BLaER1 treated with 17β-estradiol and CSF1 and Interleukin-3, amounts not matched to agents 10 nM and 100 nM (cell line): ENCODE measurements at regions not wholly inside any gene's neighbourhood (a gene's known extent, or its start where the extent isn't known, plus 50 kb on each side); places are given as distances from the start of the nearest gene placed in this dataset.

ENCODE experiments used
- H3K27ac ChIP-seq, 11 experiments: shearing (Covaris generic); formaldehyde crosslinking; 2 replicates each; pipeline ENCODE4 v1.8.1; 2022
- H3K27me3 ChIP-seq, 11 experiments: shearing (Covaris generic); formaldehyde crosslinking; 2 replicates each; pipeline ENCODE4 v1.8.1; 2022
- H3K36me3 ChIP-seq, 11 experiments: shearing (Covaris generic); formaldehyde crosslinking; 2 replicates each; pipeline ENCODE4 v1.8.1; 2022
- H3K4me1 ChIP-seq, 10 experiments: shearing (Covaris generic); formaldehyde crosslinking; 2 replicates each; pipeline ENCODE4 v1.8.1; 2022
- H3K4me2 ChIP-seq, 11 experiments: shearing (Covaris generic); formaldehyde crosslinking; 2 replicates each; pipeline ENCODE4 v1.8.1; 2022
- H3K4me3 ChIP-seq, 10 experiments: shearing (Covaris generic); formaldehyde crosslinking; 2 replicates each; pipeline ENCODE4 v1.8.1; 2022
- H3K9ac ChIP-seq, 11 experiments: shearing (Covaris generic); formaldehyde crosslinking; 2 replicates each; pipeline ENCODE4 v1.8.1; 2022
- H3K9me3 ChIP-seq, 11 experiments: shearing (Covaris generic); formaldehyde crosslinking; replicated peaks in 1 of 11; 2 replicates each; pipeline ENCODE4 v1.8.1; 2022
- H4K20me1 ChIP-seq, 11 experiments: shearing (Covaris generic); formaldehyde crosslinking; 2 replicates each; pipeline ENCODE4 v1.8.1; 2022
- Cebpa-rat ChIP-seq, 11 experiments: shearing (Covaris generic); IDR thresholded peaks; 2 replicates each; pipeline ENCODE4 v1.8.1; 2022

GRCh38 chr1:75984781-75985180 is 52.6 kb upstream of the ASB17 start:
- peaks cover 0 to 4% (median 0%) of the 10 kb centered on the region in 10 experiments; a peak in 1 of 20 replicates for H3K4me1 ChIP-seq
- H3K27ac ChIP-seq = no peak overlapping the region
- H4K20me1 ChIP-seq = no peaks in the 10 kb centered on the region
- H3K4me2 ChIP-seq = no peak overlapping the region
- H3K9me3 ChIP-seq = no peaks in the 10 kb centered on the region; a peak in 1 of 22 replicates
- no peaks in the 10 kb centered on the region for H3K27me3 ChIP-seq
- no peaks in the 10 kb centered on the region for H3K36me3 ChIP-seq
- H3K4me3 ChIP-seq = no peak overlapping the region
- no peak for TF ChIP-seq Cebpa-rat (IDR thresholded peaks at IDR 0.05)
- H3K9ac ChIP-seq = no peak overlapping the region

GRCh38 chr1:75985827-75986226 is 53.6 kb upstream of the ASB17 start:
- peaks cover 0 to 4% (median 0%) of the 10 kb centered on the region in 10 experiments; a peak in 1 of 20 replicates for H3K4me1 ChIP-seq
- no peak for TF ChIP-seq Cebpa-rat (IDR thresholded peaks at IDR 0.05)
- H3K27me3 ChIP-seq = no peaks in the 10 kb centered on the region

GRCh38 chr1:75986478-75986877 is 54.3 kb upstream of the ASB17 start:
- H3K27ac ChIP-seq = no peak overlapping the region
- TF ChIP-seq Cebpa-rat (IDR thresholded peaks at IDR 0.05) = no peak
- H3K9ac ChIP-seq = no peak overlapping the region
- H4K20me1 ChIP-seq = no peaks in the 10 kb centered on the region
- no peaks in the 10 kb centered on the region for H3K27me3 ChIP-seq
- H3K9me3 ChIP-seq = no peaks in the 10 kb centered on the region; a peak in 1 of 22 replicates
- no peak overlapping the region for H3K4me2 ChIP-seq
- no peaks in the 10 kb centered on the region for H3K36me3 ChIP-seq
- H3K4me1 ChIP-seq = peaks cover 0 to 4% (median 0%) of the 10 kb centered on the region in 10 experiments; a peak in 1 of 20 replicates
- no peak overlapping the region for H3K4me3 ChIP-seq

More at GRCh38 chr1:75985827-75986226, 53.6 kb upstream of the ASB17 start:
- no peak overlapping the region for H3K9ac ChIP-seq
- no peaks in the 10 kb centered on the region for H3K36me3 ChIP-seq
- no peak overlapping the region for H3K4me2 ChIP-seq
- no peaks in the 10 kb centered on the region for H4K20me1 ChIP-seq
- H3K9me3 ChIP-seq = no peaks in the 10 kb centered on the region; a peak in 1 of 22 replicates
- H3K4me3 ChIP-seq = no peak overlapping the region
- no peak overlapping the region for H3K27ac ChIP-seq

- no peaks in the 10 kb centered on the region for H3K36me3 ChIP-seq
Measured at GRCh38 chr1:75989121-75989520, 56.9 kb upstream of the ASB17 start.

GRCh38 chr1:75990686-75991085 is 58.5 kb upstream of the ASB17 start:
- TF ChIP-seq Cebpa-rat (IDR thresholded peaks at IDR 0.05) = no peak
- Histone ChIP-seq H3K36me3 (no peaks in the 10 kb centered on the region), H3K4me2 (no peak overlapping the region), H3K4me1 (no peaks in the 10 kb centered on the region), H3K27ac (no peak overlapping the region), H4K20me1 (no peaks in the 10 kb centered on the region), H3K4me3 (no peak overlapping the region), H3K9ac (no peak overlapping the region), H3K9me3 (no peaks in the 10 kb centered on the region), H3K27me3 (no peaks in the 10 kb centered on the region)

More at GRCh38 chr1:75989121-75989520, 56.9 kb upstream of the ASB17 start:
- H3K9me3 ChIP-seq = no peaks in the 10 kb centered on the region; a peak in 1 of 22 replicates
- no peak for TF ChIP-seq Cebpa-rat (IDR thresholded peaks at IDR 0.05)
- no peaks in the 10 kb centered on the region for H3K27me3 ChIP-seq
- no peaks in the 10 kb centered on the region for H3K4me1 ChIP-seq
- no peak overlapping the region for H3K9ac ChIP-seq
- no peak overlapping the region for H3K4me3 ChIP-seq
- H4K20me1 ChIP-seq = no peaks in the 10 kb centered on the region
- H3K4me2 ChIP-seq = no peak overlapping the region
- H3K27ac ChIP-seq = no peak overlapping the region

- H3K36me3 ChIP-seq = no peaks in the 10 kb centered on the region
- H3K27ac ChIP-seq = no peak overlapping the region
- no peaks in the 10 kb centered on the region for H3K4me1 ChIP-seq
- H3K4me3 ChIP-seq = no peak overlapping the region
- no peaks in the 10 kb centered on the region for H3K9me3 ChIP-seq
- H3K9ac ChIP-seq = no peak overlapping the region
- no peak overlapping the region for H3K4me2 ChIP-seq
- H3K27me3 ChIP-seq = no peaks in the 10 kb centered on the region
- TF ChIP-seq Cebpa-rat (IDR thresholded peaks at IDR 0.05) = no peak
- H4K20me1 ChIP-seq = no peaks in the 10 kb centered on the region
Measured at GRCh38 chr1:75991497-75992114, 59.4 kb upstream of the ASB17 start.

- Histone ChIP-seq H4K20me1 (no peaks in the 10 kb centered on the region), H3K4me1 (no peaks in the 10 kb centered on the region), H3K9ac (no peak overlapping the region), H3K27ac (no peak overlapping the region), H3K27me3 (no peaks in the 10 kb centered on the region), H3K9me3 (no peaks in the 10 kb centered on the region), H3K4me2 (no peak overlapping the region), H3K36me3 (no peaks in the 10 kb centered on the region), H3K4me3 (no peak overlapping the region)
- no peak for TF ChIP-seq Cebpa-rat (IDR thresholded peaks at IDR 0.05)
Measured at GRCh38 chr1:75992312-75992711, 60.1 kb upstream of the ASB17 start.

- Histone ChIP-seq H3K9me3 (0 out of 22 replicates have a peak, but pooled peaks cover 0 to 2% (median 0%) of the 10 kb centered on the region in 11 experiments), H3K27me3 (no peaks in the 10 kb centered on the region), H3K4me3 (no peak overlapping the region), H3K4me2 (no peak overlapping the region), H4K20me1 (no peaks in the 10 kb centered on the region), H3K27ac (no peak overlapping the region), H3K36me3 (no peaks in the 10 kb centered on the region), H3K4me1 (no peaks in the 10 kb centered on the region), H3K9ac (no peak overlapping the region)
- TF ChIP-seq Cebpa-rat (IDR thresholded peaks at IDR 0.05) = no peak
Measured at GRCh38 chr1:75993661-75994060, 61.5 kb upstream of the ASB17 start.

GRCh38 chr1:75996196-75996595 is 64.0 kb upstream of the ASB17 start:
- H3K4me2 ChIP-seq = no peak overlapping the region

GRCh38 chr1:75999034-75999433 is 66.8 kb upstream of the ASB17 start:
- TF ChIP-seq Cebpa-rat (IDR thresholded peaks at IDR 0.05) = no peak

More at GRCh38 chr1:75996196-75996595, 64.0 kb upstream of the ASB17 start:
- H3K4me3 ChIP-seq = no peak overlapping the region
- TF ChIP-seq Cebpa-rat (IDR thresholded peaks at IDR 0.05) = no peak
- H3K4me1 ChIP-seq = no peaks in the 10 kb centered on the region
- no peaks in the 10 kb centered on the region for H3K36me3 ChIP-seq
- no peaks in the 10 kb centered on the region for H4K20me1 ChIP-seq
- no peak overlapping the region for H3K9ac ChIP-seq
- H3K27me3 ChIP-seq = no peaks in the 10 kb centered on the region
- H3K27ac ChIP-seq = no peak overlapping the region
- 0 out of 22 replicates have a peak, but pooled peaks cover 0 to 6% (median 0%) of the 10 kb centered on the region in 11 experiments for H3K9me3 ChIP-seq

More at GRCh38 chr1:75999034-75999433, 66.8 kb upstream of the ASB17 start:
- Histone ChIP-seq H3K27ac (no peak overlapping the region), H3K4me2 (no peak overlapping the region), H3K9me3 (0 out of 22 replicates have a peak, but pooled peaks cover 0 to 6% (median 0%) of the 10 kb centered on the region in 11 experiments), H3K9ac (no peak overlapping the region), H3K27me3 (no peaks in the 10 kb centered on the region), H3K4me1 (peaks cover 0 to 7% (median 0%) of the 10 kb centered on the region in 10 experiments; a peak in 4 of 20 replicates), H3K4me3 (no peak overlapping the region), H3K36me3 (no peaks in the 10 kb centered on the region), H4K20me1 (no peaks in the 10 kb centered on the region)
